GM12873 (cell line): ENCODE measurements at regions not wholly inside any gene's neighbourhood (a gene's known extent, or its start where the extent isn't known, plus 50 kb on each side); places are given as distances from the start of the nearest gene placed in this dataset.

Experiments
- TF ChIP-seq, protein P1 (sequence below): IDR thresholded peaks from 2 replicates; pipeline ENCODE4 v1.5.1; 2012; ENCODE audit warnings: low read depth, mild to moderate bottlenecking, moderate library complexity, low read length, control low read depth; ENCODE audit not compliant: insufficient read depth; ENCODE audit errors: missing control alignments

DNA sequence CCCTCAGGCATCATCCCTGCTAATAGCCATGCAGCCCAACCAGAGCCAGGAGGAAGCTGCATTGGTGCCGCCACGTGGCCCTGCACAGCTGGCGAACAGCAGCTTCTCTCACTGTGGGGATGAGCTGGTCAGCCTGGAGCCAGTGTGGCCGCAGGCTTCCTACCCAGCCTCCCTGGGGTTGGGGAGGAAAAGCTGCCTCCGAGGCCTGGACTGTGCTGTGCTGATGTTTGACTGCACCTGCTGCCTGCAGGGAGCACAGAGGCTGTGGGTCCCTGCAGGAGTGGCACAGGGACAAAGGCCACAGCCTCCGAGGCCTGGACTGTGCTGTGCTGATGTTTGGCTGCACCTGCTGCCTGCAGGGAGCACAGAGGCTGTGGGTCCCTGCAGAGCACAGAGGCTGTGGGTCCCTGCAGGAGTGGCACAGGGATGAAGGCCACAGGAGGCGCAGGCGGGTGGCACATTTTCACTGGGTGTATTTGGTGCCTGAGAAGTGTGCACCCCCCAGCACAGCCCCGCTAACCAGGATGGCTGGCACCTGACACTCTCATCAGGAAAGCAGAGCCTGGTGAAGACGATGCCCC, 83.9 kb downstream of the DLL1 start:
- TF ChIP-seq, protein P1, sequence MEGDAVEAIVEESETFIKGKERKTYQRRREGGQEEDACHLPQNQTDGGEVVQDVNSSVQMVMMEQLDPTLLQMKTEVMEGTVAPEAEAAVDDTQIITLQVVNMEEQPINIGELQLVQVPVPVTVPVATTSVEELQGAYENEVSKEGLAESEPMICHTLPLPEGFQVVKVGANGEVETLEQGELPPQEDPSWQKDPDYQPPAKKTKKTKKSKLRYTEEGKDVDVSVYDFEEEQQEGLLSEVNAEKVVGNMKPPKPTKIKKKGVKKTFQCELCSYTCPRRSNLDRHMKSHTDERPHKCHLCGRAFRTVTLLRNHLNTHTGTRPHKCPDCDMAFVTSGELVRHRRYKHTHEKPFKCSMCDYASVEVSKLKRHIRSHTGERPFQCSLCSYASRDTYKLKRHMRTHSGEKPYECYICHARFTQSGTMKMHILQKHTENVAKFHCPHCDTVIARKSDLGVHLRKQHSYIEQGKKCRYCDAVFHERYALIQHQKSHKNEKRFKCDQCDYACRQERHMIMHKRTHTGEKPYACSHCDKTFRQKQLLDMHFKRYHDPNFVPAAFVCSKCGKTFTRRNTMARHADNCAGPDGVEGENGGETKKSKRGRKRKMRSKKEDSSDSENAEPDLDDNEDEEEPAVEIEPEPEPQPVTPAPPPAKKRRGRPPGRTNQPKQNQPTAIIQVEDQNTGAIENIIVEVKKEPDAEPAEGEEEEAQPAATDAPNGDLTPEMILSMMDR: no peak

DNA sequence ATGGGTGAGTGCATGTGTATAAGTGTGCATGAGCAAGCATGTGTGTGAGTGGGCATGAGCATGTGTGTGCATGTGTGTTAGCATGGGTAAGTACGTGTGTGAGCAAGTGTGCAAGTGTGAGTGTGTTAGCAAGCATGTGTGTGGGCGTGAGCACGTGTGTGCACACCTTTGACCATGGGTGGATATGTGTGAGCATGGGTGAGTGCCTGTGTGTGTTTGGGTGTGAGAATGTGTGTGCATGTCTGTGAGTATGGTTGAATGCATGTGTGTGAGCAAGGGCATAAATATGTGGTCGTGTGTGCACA, 84.6 kb downstream of the DLL1 start:
- TF ChIP-seq, protein P1: no peak

DNA sequence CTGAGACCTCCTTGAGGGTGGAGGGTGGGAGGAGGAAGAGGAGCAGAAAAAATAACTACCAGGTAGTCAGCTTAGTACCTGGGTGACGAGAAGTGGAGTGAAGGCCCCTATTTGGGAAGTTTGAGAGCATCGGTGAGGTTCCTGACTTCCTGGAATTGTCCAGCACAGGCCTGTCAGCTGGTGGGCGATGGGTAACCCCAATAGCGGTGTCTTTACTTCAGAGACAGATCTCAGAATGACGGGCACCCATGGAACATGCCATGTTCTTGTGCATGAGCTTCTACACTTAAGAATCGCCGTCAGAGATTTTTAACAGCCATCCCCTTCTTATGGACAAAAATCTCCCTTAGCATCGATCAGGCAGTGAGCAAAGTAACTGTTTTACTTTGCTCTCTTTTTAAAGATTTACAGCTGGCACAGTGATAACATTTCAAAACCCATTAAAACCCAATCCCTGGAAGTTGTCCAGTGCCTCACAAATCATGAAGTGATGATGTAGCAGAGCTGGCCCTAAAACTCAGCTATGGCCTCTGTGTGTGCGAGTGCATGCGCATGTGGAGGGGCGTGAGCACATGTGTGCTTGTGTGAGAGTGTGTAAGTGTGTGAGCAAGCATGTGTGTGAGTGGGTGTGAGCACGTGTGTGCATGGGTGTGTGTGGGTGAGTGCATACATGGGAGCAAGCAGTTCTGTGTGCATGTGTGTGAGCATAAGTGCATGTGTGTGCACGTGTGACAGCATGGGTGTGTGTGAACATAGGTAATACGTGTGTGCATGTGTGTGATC, 85.2 kb downstream of the DLL1 start:
- TF ChIP-seq, protein P1: no peak

DNA sequence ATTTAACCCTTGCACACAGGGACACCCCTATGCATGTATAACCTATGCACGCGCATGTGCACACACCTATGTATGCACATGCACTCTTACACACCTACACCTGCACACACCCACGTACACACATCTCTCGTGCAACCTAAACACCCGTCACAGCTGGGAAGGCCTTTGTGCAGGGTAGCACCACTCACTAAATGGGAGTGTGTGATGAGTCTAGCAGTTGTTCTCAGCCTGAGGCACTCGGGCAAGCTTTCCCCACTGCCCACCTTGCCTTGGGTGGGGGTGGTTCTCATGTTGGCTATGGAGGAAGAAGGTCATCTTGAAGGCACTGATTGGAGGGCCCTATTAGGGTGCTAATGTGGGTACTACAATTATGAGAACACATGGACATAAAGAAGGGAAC, 85.8 kb downstream of the DLL1 start:
- TF ChIP-seq, protein P1: no peak

DNA sequence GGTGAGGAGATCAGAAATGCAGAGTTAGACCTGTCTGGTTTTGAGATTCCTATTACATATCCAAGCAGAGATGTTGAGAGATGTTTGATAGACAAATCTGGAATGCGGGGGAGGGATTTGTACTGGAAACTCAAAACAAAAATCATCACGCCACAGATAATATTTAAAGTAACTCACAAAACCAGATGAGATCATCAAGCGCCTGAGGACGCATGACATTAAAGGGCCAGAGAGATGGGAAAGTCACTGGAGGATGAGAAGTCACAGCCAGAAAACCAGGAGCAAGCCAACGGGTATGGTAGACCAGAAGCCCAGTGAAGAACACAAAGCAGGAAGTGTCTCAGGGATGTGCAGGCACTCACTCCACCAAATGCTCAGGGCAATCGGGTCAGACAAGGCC, 87.7 kb downstream of the DLL1 start:
- TF ChIP-seq, protein P1: no peak

- TF ChIP-seq, protein P1: no peak
Observed at GRCh38 chr6:170202416-170203135, 88.3 kb downstream of the DLL1 start.

- TF ChIP-seq, protein P1: no peak
Observed at GRCh38 chr6:170201361-170201760, 89.5 kb downstream of the DLL1 start.
